HEK293 (cell line): ENCODE measurements at regions not wholly inside any gene's neighbourhood (a gene's known extent, or its start where the extent isn't known, plus 50 kb on each side); places are given as distances from the start of the nearest gene placed in this dataset.

ENCODE experiments used
- CTCF ChIA-PET: fragments of 350-600 bp; formaldehyde crosslinking; extraction: SDS; loops from one replicate; lab custom pipeline; 2021; ENCODE audit warnings: antibody characterized with exemption; lab: Yijun Ruan, JAX
- POLR2A ChIA-PET: fragments of 300-600 bp; formaldehyde crosslinking; extraction: SDS; loops from one replicate; lab custom pipeline; 2020; ENCODE audit warnings: antibody characterized with exemption, inconsistent platforms; lab: Yijun Ruan, JAX
- H3K27ac ChIP-seq: fragments of 200-500 bp; sonication (Bioruptor generic); 2 replicates; pipeline ENCODE4 v1.5.1; 2014; ENCODE audit warnings: low read depth, low read length, control low read depth, inconsistent platforms; ENCODE audit errors: extremely low read depth
- H3K36me3 ChIP-seq, 2 experiments: fragments of 200-500 bp in 1 of 2; sonication (Bioruptor generic) in 1 of 2; 1 replicate in 1 of 2; 2 replicates in 1 of 2; pipeline ENCODE4 v1.5.1; 2014 to 2017; ENCODE audit warnings: inconsistent platforms in 2 of 2, low read length in 2 of 2; ENCODE audit not compliant: control insufficient read depth in 2 of 2, insufficient read depth in 1 of 2
- H3K4me1 ChIP-seq: fragments of 200-500 bp; sonication (Bioruptor generic); 2 replicates; pipeline ENCODE4 v1.5.1; 2014; ENCODE audit warnings: mild to moderate bottlenecking, low read length, inconsistent platforms; ENCODE audit not compliant: control insufficient read depth, insufficient read depth
- H3K4me3 ChIP-seq: 2 replicates; pipeline ENCODE4 v1.5.1; 2011; ENCODE audit warnings: low read depth, mild to moderate bottlenecking, control low read depth, low read length, moderate library complexity
- H3K9me3 ChIP-seq: fragments of 200-500 bp; sonication (Bioruptor generic); 2 replicates; pipeline ENCODE4 v1.5.1; 2014; ENCODE audit warnings: low read depth, low read length, inconsistent platforms; ENCODE audit not compliant: control insufficient read depth, insufficient read depth
- GLIS1 ChIP-seq: fragments of 450-650 bp; formaldehyde crosslinking; IDR thresholded peaks from 2 replicates; pipeline ENCODE4 v1.5.1; 2016; ENCODE audit warnings: missing biosample characterization, missing genetic modification characterization
- KLF1 ChIP-seq: fragments of 450-650 bp; formaldehyde crosslinking; IDR thresholded peaks from 2 replicates; pipeline ENCODE4 v1.5.1; 2016; ENCODE audit warnings: missing biosample characterization, missing genetic modification characterization
- KLF8 ChIP-seq: fragments of 450-650 bp; formaldehyde crosslinking; IDR thresholded peaks from 2 replicates; pipeline ENCODE4 v1.5.1; 2016; ENCODE audit warnings: missing biosample characterization, missing genetic modification characterization
- MYNN ChIP-seq: fragments of 450-650 bp; formaldehyde crosslinking; IDR thresholded peaks from 2 replicates; pipeline ENCODE4 v1.5.1; 2016; ENCODE audit warnings: missing biosample characterization, missing genetic modification characterization, borderline replicate concordance
- YY2 ChIP-seq: fragments of 450-650 bp; formaldehyde crosslinking; IDR thresholded peaks from 2 replicates; pipeline ENCODE4 v1.5.1; 2016; ENCODE audit warnings: missing biosample characterization, missing genetic modification characterization
- ZBTB1 ChIP-seq: fragments of 450-650 bp; formaldehyde crosslinking; IDR thresholded peaks from 2 replicates; pipeline ENCODE4 v1.5.1; 2016; ENCODE audit warnings: missing biosample characterization, missing genetic modification characterization
- ZFHX2 ChIP-seq: fragments of 450-650 bp; formaldehyde crosslinking; conservative IDR thresholded peaks from 2 replicates; pipeline ENCODE4 v1.5.1; 2016; ENCODE audit warnings: missing biosample characterization, missing genetic modification characterization
- ZFP3 ChIP-seq: fragments of 450-650 bp; formaldehyde crosslinking; IDR thresholded peaks from 2 replicates; pipeline ENCODE4 v1.5.1; 2016; ENCODE audit warnings: low read depth, missing biosample characterization, missing genetic modification characterization
- ZFP37 ChIP-seq: fragments of 450-650 bp; formaldehyde crosslinking; IDR thresholded peaks from 2 replicates; pipeline ENCODE4 v1.5.1; 2016; ENCODE audit warnings: missing biosample characterization, missing genetic modification characterization
- ZNF114 ChIP-seq: fragments of 450-650 bp; formaldehyde crosslinking; IDR thresholded peaks from 2 replicates; pipeline ENCODE4 v1.5.0; 2017; ENCODE audit warnings: missing biosample characterization, missing genetic modification characterization
- ZNF157 ChIP-seq: fragments of 450-650 bp; formaldehyde crosslinking; IDR thresholded peaks from 2 replicates; pipeline ENCODE4 v1.5.1; 2016; ENCODE audit warnings: missing biosample characterization, missing genetic modification characterization
- ZNF184 ChIP-seq: fragments of 450-650 bp; IDR thresholded peaks from 2 replicates; pipeline ENCODE4 v1.5.1; 2018; ENCODE audit warnings: missing biosample characterization, mild to moderate bottlenecking, missing genetic modification characterization
- ZNF214 ChIP-seq: fragments of 450-650 bp; formaldehyde crosslinking; IDR thresholded peaks from 2 replicates; pipeline ENCODE4 v1.5.1; 2017; ENCODE audit warnings: missing biosample characterization, mild to moderate bottlenecking, missing genetic modification characterization, borderline replicate concordance
- ZNF302 ChIP-seq: fragments of 450-650 bp; formaldehyde crosslinking; IDR thresholded peaks from 2 replicates; pipeline ENCODE4 v1.5.1; 2016; ENCODE audit warnings: missing biosample characterization, missing genetic modification characterization, low read depth
- ZNF366 ChIP-seq: fragments of 450-650 bp; formaldehyde crosslinking; conservative IDR thresholded peaks from 2 replicates; pipeline ENCODE4 v1.5.1; 2016; ENCODE audit warnings: missing biosample characterization, missing genetic modification characterization
- ZNF514 ChIP-seq: fragments of 450-650 bp; formaldehyde crosslinking; IDR thresholded peaks from 2 replicates; pipeline ENCODE4 v1.5.1; 2016; ENCODE audit warnings: missing biosample characterization, missing genetic modification characterization
- ZNF600 ChIP-seq: fragments of 450-650 bp; formaldehyde crosslinking; IDR thresholded peaks from 2 replicates; pipeline ENCODE4 v1.5.1; 2016; ENCODE audit warnings: missing biosample characterization, missing genetic modification characterization
- ZNF626 ChIP-seq: fragments of 450-650 bp; sonication (Bioruptor Pico); formaldehyde crosslinking; IDR thresholded peaks from 2 replicates; pipeline ENCODE4 v1.5.1; 2018; ENCODE audit warnings: missing biosample characterization, missing genetic modification characterization, inconsistent platforms
- ZNF701 ChIP-seq: fragments of 450-650 bp; formaldehyde crosslinking; IDR thresholded peaks from 2 replicates; pipeline ENCODE4 v1.5.1; 2016; ENCODE audit warnings: missing biosample characterization, missing genetic modification characterization
- TF ChIP-seq, protein P1 (sequence below): IDR thresholded peaks from 2 replicates; pipeline ENCODE4 v1.6.1; 2011; ENCODE audit warnings: mild to moderate bottlenecking, low read depth, low read length, borderline replicate concordance
- TF ChIP-seq, protein P2 (sequence below): fragments of 450-650 bp; formaldehyde crosslinking; IDR thresholded peaks from 2 replicates; pipeline ENCODE4 v1.5.1; 2016; ENCODE audit warnings: missing biosample characterization, missing genetic modification characterization
- TF ChIP-seq, protein P3 (sequence below): fragments of 450-650 bp; formaldehyde crosslinking; IDR thresholded peaks from 2 replicates; pipeline ENCODE4 v1.5.0; 2017; ENCODE audit warnings: missing biosample characterization, missing genetic modification characterization, borderline replicate concordance
- TF ChIP-seq, protein P4 (sequence below): fragments of 450-650 bp; formaldehyde crosslinking; IDR thresholded peaks from 2 replicates; pipeline ENCODE4 v1.5.1; 2016; ENCODE audit warnings: missing biosample characterization, missing genetic modification characterization

DNA sequence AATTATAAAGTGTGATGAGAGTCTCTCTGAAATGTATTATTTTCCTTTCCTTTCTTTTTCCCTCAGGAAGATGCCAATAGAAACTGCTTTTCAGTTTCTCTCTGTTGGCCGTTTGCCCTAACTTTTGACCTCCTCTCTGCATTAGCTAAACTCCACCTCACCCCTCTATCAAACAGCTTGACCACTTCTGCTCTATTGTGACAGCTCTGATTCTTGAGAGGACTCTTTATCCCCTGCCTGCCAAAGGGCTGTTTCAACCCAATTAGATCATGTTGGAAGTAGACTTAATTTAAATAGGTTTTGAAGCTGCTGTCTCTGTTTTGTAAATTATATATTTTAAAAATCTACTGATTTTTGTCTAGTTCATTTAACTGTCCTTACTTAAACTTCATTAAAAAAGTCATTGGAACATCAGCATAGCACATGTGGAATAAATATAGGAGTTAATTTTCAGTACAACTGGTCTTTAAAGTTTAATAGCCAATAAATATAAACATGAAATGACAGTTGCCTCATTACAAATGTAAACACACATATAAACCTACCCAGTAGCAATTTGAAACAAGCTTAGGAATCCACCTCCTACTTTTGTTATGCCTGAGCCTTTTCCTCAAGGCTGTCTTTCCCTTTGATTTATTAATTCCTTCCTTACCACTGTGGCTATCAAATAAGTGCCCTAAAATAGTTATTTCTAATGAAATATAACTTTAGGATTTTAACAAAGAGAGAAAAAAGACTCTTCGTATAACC lies 152.0 kb downstream of the CHRM3 start:
- POLR2A ChIA-PET: no interaction called here
- H3K4me3 ChIP-seq: no peak overlapping the region
- CTCF ChIA-PET: interaction anchor here (0.6 kb wide), 1 partner anchor 261 kb away, joined by 3 read pairs; no protein-coding TSS in a partner anchor

DNA sequence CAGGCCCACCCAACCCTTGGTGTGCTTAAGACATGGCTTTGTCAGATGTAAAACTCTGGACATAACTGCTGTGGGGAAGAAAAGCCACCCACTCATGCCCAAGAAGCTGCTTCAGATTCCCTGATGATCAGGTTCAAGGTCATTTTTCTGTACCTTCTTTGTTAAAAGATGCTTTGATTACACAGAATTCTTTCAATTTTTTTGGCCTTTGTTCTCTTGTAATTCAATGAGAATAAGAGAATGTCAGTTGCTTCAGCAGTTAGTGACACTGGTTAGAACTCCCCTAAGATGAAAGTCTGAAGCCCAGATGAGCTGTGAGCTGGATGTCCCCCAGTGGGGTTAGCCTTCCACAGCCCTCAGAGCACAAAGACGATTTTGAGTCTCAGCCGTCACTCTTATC lies 152.7 kb downstream of the CHRM3 start:
- H3K4me3 ChIP-seq: no peak overlapping the region
- H3K27ac ChIP-seq: no peak overlapping the region
- no peaks in the 10 kb centered on the region for H3K36me3 ChIP-seq
- H3K9me3 ChIP-seq: no peaks in the 10 kb centered on the region
- POLR2A ChIA-PET: no interaction called here
- CTCF ChIA-PET: interaction anchor here (0.6 kb wide), 1 partner anchor 262 kb away, joined by 3 read pairs; no protein-coding TSS in a partner anchor
- no peak for TF ChIP-seq KLF1 (tag by site-specific recombination)
- TF ChIP-seq ZFP3 (tag by site-specific recombination): no peak
- no peak for TF ChIP-seq KLF8 (tag by site-specific recombination)
- TF ChIP-seq ZNF701 (tag by site-specific recombination): no peak
- no peak for TF ChIP-seq YY2 (tag by site-specific recombination)
- TF ChIP-seq, all 188 proteins: peak for 0
- H3K4me1 ChIP-seq: peaks cover 10% of the 10 kb centered on the region; the same call in 1 of the 2 replicates

More for the DNA sequence above, 152.0 kb downstream of the CHRM3 start:
- Histone ChIP-seq H3K4me1 (peaks cover 10% of the 10 kb centered on the region; the same call in 1 of the 2 replicates), H3K27ac (no peak overlapping the region), H3K9me3 (no peaks in the 10 kb centered on the region), H3K36me3 (no peaks in the 10 kb centered on the region)
- no peak for TF ChIP-seq ZNF514 (tag by site-specific recombination)
- no peak for TF ChIP-seq ZNF600
- TF ChIP-seq ZNF626 (tag by site-specific recombination): no peak
- TF ChIP-seq ZNF157: no peak
- no peak for TF ChIP-seq ZNF214 (tag by site-specific recombination)

DNA sequence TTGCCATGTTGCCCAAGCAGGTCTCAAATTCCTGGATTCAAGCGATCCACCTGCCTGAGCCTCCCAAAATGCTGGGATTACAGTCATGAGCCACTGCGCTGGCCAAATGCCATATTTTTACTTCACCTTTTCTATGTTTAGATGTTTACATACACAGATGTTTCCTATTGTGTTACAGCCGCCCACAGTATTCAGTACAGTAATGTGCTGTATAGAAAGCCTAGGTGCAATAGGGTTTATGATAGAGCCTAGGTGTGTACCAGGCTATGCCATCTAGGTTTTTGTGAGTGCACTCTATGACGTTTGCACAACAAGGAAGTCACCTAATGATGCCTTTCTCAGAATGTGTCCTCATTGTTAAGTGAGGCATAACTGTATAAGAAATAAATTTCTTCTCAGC lies 153.4 kb downstream of the CHRM3 start:
- ChIA-PET POLR2A (no interaction called here), CTCF (no interaction called here)
- TF ChIP-seq ZNF302 (tag by site-specific recombination) (no peak), ZFP37 (no peak), ZBTB1 (tag by site-specific recombination) (no peak)
- TF ChIP-seq, protein P1, sequence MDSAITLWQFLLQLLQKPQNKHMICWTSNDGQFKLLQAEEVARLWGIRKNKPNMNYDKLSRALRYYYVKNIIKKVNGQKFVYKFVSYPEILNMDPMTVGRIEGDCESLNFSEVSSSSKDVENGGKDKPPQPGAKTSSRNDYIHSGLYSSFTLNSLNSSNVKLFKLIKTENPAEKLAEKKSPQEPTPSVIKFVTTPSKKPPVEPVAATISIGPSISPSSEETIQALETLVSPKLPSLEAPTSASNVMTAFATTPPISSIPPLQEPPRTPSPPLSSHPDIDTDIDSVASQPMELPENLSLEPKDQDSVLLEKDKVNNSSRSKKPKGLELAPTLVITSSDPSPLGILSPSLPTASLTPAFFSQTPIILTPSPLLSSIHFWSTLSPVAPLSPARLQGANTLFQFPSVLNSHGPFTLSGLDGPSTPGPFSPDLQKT: no peak
- Histone ChIP-seq H3K4me3 (no peak overlapping the region), H3K4me1 (peaks cover 10% of the 10 kb centered on the region; the same call in 1 of the 2 replicates), H3K27ac (no peak overlapping the region), H3K36me3 (no peaks in the 10 kb centered on the region), H3K9me3 (no peaks in the 10 kb centered on the region)

DNA sequence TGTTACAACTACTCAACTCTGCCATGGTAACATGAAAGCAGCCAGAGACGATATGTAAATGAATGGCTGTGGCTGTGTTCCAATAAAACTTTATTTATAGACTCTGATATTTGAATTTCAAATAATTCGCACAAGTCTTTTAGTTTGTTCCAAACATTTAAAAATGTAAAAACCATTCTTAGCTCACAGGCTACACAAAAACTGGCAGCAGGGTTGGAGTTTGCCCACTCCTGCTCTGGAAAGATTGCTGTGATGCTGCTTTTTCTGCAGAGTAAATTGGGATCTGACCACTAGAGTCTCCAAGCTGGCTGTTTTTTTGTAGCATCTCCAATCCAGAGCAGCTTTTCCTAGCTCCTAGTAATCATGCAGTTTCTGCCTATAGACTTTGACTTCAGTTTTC lies 157.5 kb downstream of the CHRM3 start:
- ChIA-PET CTCF (interaction anchor here (0.6 kb wide), 1 partner anchor 1262 kb away, joined by 3 read pairs; no protein-coding TSS in a partner anchor), POLR2A (no interaction called here)
- Histone ChIP-seq H3K4me1 (no peaks in the 10 kb centered on the region), H3K4me3 (no peak overlapping the region), H3K27ac (no peak overlapping the region), H3K36me3 (no peaks in the 10 kb centered on the region), H3K9me3 (no peaks in the 10 kb centered on the region)
- TF ChIP-seq ZNF114: no peak
- TF ChIP-seq, protein P2, sequence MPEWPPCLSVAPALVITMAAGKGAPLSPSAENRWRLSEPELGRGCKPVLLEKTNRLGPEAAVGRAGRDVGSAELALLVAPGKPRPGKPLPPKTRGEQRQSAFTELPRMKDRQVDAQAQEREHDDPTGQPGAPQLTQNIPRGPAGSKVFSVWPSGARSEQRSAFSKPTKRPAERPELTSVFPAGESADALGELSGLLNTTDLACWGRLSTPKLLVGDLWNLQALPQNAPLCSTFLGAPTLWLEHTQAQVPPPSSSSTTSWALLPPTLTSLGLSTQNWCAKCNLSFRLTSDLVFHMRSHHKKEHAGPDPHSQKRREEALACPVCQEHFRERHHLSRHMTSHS (tag by site-specific recombination): no peak
- TF ChIP-seq GLIS1 (tag by site-specific recombination): no peak
- TF ChIP-seq, protein P3, sequence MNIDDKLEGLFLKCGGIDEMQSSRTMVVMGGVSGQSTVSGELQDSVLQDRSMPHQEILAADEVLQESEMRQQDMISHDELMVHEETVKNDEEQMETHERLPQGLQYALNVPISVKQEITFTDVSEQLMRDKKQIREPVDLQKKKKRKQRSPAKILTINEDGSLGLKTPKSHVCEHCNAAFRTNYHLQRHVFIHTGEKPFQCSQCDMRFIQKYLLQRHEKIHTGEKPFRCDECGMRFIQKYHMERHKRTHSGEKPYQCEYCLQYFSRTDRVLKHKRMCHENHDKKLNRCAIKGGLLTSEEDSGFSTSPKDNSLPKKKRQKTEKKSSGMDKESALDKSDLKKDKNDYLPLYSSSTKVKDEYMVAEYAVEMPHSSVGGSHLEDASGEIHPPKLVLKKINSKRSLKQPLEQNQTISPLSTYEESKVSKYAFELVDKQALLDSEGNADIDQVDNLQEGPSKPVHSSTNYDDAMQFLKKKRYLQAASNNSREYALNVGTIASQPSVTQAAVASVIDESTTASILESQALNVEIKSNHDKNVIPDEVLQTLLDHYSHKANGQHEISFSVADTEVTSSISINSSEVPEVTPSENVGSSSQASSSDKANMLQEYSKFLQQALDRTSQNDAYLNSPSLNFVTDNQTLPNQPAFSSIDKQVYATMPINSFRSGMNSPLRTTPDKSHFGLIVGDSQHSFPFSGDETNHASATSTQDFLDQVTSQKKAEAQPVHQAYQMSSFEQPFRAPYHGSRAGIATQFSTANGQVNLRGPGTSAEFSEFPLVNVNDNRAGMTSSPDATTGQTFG: no peak
- TF ChIP-seq, protein P4, sequence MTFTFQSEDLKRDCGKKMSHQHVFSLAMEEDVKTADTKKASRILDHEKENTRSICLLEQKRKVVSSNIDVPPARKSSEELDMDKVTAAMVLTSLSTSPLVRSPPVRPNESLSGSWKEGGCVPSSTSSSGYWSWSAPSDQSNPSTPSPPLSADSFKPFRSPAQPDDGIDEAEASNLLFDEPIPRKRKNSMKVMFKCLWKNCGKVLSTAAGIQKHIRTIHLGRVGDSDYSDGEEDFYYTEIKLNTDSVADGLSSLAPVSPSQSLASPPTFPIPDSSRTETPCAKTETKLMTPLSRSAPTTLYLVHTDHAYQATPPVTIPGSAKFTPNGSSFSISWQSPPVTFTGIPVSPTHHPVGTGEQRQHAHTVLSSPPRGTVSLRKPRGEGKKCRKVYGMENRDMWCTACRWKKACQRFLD (tag by site-specific recombination): no peak
- TF ChIP-seq MYNN (tag by site-specific recombination): no peak
- no peak for TF ChIP-seq ZNF366 (tag by site-specific recombination)
- no peak for TF ChIP-seq ZNF184 (tag by site-specific recombination)
- TF ChIP-seq ZFHX2 (tag by site-specific recombination): no peak
